ENCODE measurements at regions not wholly inside any gene's neighbourhood (a gene's known extent, or its start where the extent isn't known, plus 50 kb on each side); places are given as distances from the start of the nearest gene placed in this dataset.

DNA sequence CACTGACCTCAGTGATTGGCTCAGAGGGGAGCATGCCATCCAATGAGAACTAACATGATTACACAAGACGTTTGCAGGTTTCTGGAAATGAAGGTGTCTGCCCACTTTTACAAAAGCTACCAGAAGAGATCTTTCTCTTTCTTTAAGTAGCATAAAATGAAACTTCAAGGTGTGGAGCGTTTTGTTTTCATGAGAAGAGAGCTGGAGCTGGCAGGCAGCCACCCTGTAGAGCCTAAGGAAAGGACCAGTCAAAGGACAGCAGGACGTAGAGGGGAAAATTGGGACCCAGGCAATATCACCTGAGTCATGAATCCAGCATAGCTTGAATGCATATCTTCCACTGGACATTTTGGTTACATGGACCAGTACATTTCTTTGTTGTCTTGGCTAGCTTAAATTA is 331.0 kb downstream of the EPHA4 start:
- TF ChIP-seq CTCF (IDR thresholded peaks at IDR 0.05), result no peak
- Mint-ChIP-seq H3K27me3 (peaks cover 29% of the 10 kb centered on the region), H3K27ac (no peak overlapping the region), H3K9me3 (no peaks in the 10 kb centered on the region), H3K36me3 (ENCODE audit: low read depth) (no peaks in the 10 kb centered on the region), H3K4me1 (peaks cover 10% of the 10 kb centered on the region), H3K4me3 (no peak overlapping the region)
- no peak for ATAC-seq (ENCODE audit: low read depth)
- intact Hi-C loops (cut with micrococcal nuclease), result no loop called here
- CTCF ChIA-PET, result no interaction called here
- DNase-seq, result no peak
- POLR2A ChIA-PET, result no interaction called here

- Mint-ChIP-seq H3K4me3 (no peak overlapping the region), H3K27me3 (peaks cover 21% of the 10 kb centered on the region), H3K9me3 (peaks cover 2% of the 10 kb centered on the region), H3K36me3 (ENCODE audit: low read depth) (no peaks in the 10 kb centered on the region), H3K4me1 (peaks cover 10% of the 10 kb centered on the region), H3K27ac (no peak overlapping the region)
- CTCF ChIA-PET, result no interaction called here
- ATAC-seq (ENCODE audit: low read depth) (peak; percentile 10), DNase-seq (no peak)
- intact Hi-C loops (cut with micrococcal nuclease), result no loop called here
- POLR2A ChIA-PET, result no interaction called here
- no peak for TF ChIP-seq CTCF (IDR thresholded peaks at IDR 0.05)
These were observed 328.3 kb downstream of the EPHA4 start for GRCh38 chr2:221243771-221244170.

DNA sequence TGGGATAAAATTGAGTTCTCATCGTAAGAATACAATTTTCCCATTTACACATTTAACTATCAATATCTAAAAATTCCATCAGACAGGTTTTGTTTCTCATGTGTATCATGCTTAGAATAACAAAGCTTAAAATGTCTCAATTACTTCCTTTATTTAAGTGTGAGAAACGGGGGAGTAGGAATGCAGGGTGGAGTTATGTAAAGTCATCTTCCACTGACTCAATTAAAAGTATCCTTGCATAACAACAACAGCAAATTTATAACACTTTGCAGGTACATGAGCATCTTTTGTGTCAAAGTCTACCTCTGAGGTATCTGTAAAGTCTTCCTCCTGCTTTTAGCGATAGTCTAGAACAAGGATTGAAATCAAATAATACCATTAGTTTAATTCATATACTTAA is 327.1 kb downstream of the EPHA4 start:
- Mint-ChIP-seq H3K4me1 (peaks cover 10% of the 10 kb centered on the region), H3K36me3 (ENCODE audit: low read depth) (no peaks in the 10 kb centered on the region), H3K9me3 (peaks cover 4% of the 10 kb centered on the region), H3K27ac (no peak overlapping the region), H3K4me3 (no peak overlapping the region), H3K27me3 (peaks cover 18% of the 10 kb centered on the region)
- ChIA-PET POLR2A (no interaction called here), CTCF (no interaction called here)
- TF ChIP-seq CTCF (IDR thresholded peaks at IDR 0.05), result no peak
- intact Hi-C loops (cut with micrococcal nuclease), result no loop called here
- ATAC-seq (ENCODE audit: low read depth) (no peak), DNase-seq (no peak)

- Mint-ChIP-seq H3K36me3 (ENCODE audit: low read depth) (no peaks in the 10 kb centered on the region), H3K27ac (no peak overlapping the region), H3K9me3 (peaks cover 4% of the 10 kb centered on the region), H3K4me1 (peaks cover 10% of the 10 kb centered on the region), H3K27me3 (peaks cover 14% of the 10 kb centered on the region), H3K4me3 (no peak overlapping the region)
- ATAC-seq (ENCODE audit: low read depth) (no peak), DNase-seq (no peak)
- ChIA-PET POLR2A (no interaction called here), CTCF (no interaction called here)
- intact Hi-C loops (cut with micrococcal nuclease), result no loop called here
- TF ChIP-seq CTCF (IDR thresholded peaks at IDR 0.05), result no peak
These were observed 326.3 kb downstream of the EPHA4 start for GRCh38 chr2:221245772-221246171.

GRCh38 chr2:221254299-221254698 is 317.8 kb downstream of the EPHA4 start:
- CTCF ChIA-PET, result no interaction called here
- intact Hi-C loops (cut with micrococcal nuclease), result no loop called here
- Mint-ChIP-seq H3K9me3 (peaks cover 3% of the 10 kb centered on the region), H3K36me3 (ENCODE audit: low read depth) (no peaks in the 10 kb centered on the region), H3K4me3 (no peak overlapping the region), H3K27ac (no peak overlapping the region), H3K27me3 (no peaks in the 10 kb centered on the region), H3K4me1 (no peaks in the 10 kb centered on the region)
- no peak for TF ChIP-seq CTCF (IDR thresholded peaks at IDR 0.05)
- POLR2A ChIA-PET, result no interaction called here
- ATAC-seq (ENCODE audit: low read depth) (no peak), DNase-seq (no peak)
